SK-N-SH (cell line): ENCODE measurements at regions not wholly inside any gene's neighbourhood (a gene's known extent, or its start where the extent isn't known, plus 50 kb on each side); places are given as distances from the start of the nearest gene placed in this dataset.

ENCODE experiments used
- EP300 ChIP-seq, 2 experiments: IDR thresholded peaks; 2 replicates each; pipeline versions ENCODE4 v1.4.0 to v1.6.1; 2012; ENCODE audit warnings: borderline replicate concordance in 1 of 2, low read depth in 1 of 2, low read length in 1 of 2
- MXI1 ChIP-seq: IDR thresholded peaks from 2 replicates; pipeline ENCODE4 v1.6.1; 2012; ENCODE audit warnings: mild to moderate bottlenecking, low read depth, low read length, improper control_type of control experiment
- RCOR1 ChIP-seq: fragments of 150-350 bp; IDR thresholded peaks from 2 replicates; pipeline ENCODE4 v1.6.1; 2017; ENCODE audit warnings: antibody characterized with exemption, low read length
- RFX5 ChIP-seq: IDR thresholded peaks from 2 replicates; pipeline ENCODE4 v1.6.1; 2012; ENCODE audit warnings: mild to moderate bottlenecking, improper control_type of control experiment, low read length
- RXRA ChIP-seq: IDR thresholded peaks from 2 replicates; pipeline ENCODE4 v1.4.0; 2012; ENCODE audit warnings: low read depth, mild to moderate bottlenecking, borderline replicate concordance
- TEAD4 ChIP-seq: IDR thresholded peaks from 2 replicates; pipeline ENCODE4 v1.4.0; 2012; ENCODE audit warnings: mild to moderate bottlenecking, borderline replicate concordance; ENCODE audit not compliant: insufficient read depth
- YY1 ChIP-seq: IDR thresholded peaks from 2 replicates; pipeline ENCODE4 v1.4.0; 2012; ENCODE audit warnings: low read depth, mild to moderate bottlenecking
- TF ChIP-seq, protein P1 (sequence below): fragments of 200-600 bp; sonication (generic); IDR thresholded peaks from 2 replicates; pipeline ENCODE4 v1.6.1; 2017; ENCODE audit warnings: antibody characterized with exemption, mild to moderate bottlenecking, moderate library complexity
- TF ChIP-seq, protein P2 (sequence below): fragments of 150-350 bp; IDR thresholded peaks from 2 replicates; pipeline ENCODE4 v1.6.1; 2017; ENCODE audit warnings: antibody characterized with exemption, low read length, low read depth, borderline replicate concordance

DNA sequence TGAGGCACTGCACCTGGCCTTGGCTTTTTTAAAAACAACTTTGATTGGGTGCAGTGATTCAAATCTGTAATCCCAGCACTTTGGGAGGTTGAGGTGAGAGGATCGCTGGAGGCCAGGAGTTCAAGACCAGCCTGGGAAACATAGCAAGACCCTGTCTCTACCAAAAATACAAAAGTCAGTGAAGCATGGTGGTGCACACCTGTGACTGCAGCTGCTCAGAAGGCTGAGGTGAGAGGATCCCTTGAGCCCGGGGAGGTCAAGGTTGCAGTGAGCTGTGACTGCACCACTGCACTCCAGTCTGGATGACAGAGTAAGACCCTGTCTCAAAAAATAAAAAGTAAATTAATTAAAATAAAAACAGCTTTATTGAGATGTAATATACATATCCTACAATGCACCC, 84.9 kb downstream of the NPTX2 start:
- TF ChIP-seq, protein P1, sequence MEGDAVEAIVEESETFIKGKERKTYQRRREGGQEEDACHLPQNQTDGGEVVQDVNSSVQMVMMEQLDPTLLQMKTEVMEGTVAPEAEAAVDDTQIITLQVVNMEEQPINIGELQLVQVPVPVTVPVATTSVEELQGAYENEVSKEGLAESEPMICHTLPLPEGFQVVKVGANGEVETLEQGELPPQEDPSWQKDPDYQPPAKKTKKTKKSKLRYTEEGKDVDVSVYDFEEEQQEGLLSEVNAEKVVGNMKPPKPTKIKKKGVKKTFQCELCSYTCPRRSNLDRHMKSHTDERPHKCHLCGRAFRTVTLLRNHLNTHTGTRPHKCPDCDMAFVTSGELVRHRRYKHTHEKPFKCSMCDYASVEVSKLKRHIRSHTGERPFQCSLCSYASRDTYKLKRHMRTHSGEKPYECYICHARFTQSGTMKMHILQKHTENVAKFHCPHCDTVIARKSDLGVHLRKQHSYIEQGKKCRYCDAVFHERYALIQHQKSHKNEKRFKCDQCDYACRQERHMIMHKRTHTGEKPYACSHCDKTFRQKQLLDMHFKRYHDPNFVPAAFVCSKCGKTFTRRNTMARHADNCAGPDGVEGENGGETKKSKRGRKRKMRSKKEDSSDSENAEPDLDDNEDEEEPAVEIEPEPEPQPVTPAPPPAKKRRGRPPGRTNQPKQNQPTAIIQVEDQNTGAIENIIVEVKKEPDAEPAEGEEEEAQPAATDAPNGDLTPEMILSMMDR = no peak
- TF ChIP-seq MXI1 = no peak
- no peak for TF ChIP-seq TEAD4
- no peak for TF ChIP-seq RFX5
- no peak for TF ChIP-seq EP300 (IDR thresholded peaks at IDR 0.05; ENCODE audit: borderline replicate concordance in 1 of 2, low read depth in 1 of 2, low read length in 1 of 2)
- TF ChIP-seq YY1 = no peak
- TF ChIP-seq, protein P2, sequence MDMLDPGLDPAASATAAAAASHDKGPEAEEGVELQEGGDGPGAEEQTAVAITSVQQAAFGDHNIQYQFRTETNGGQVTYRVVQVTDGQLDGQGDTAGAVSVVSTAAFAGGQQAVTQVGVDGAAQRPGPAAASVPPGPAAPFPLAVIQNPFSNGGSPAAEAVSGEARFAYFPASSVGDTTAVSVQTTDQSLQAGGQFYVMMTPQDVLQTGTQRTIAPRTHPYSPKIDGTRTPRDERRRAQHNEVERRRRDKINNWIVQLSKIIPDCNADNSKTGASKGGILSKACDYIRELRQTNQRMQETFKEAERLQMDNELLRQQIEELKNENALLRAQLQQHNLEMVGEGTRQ = no peak
- no peak for TF ChIP-seq RXRA
- no peak for TF ChIP-seq RCOR1
